Suppressor macrophage treated with lipopolysaccharide for 1 hour (primary cell): ENCODE measurements at regions not wholly inside any gene's neighbourhood (a gene's known extent, or its start where the extent isn't known, plus 50 kb on each side); places are given as distances from the start of the nearest gene placed in this dataset.
"Not testable (repeated sequence)": the region's sequence is repeated elsewhere in the genome, so short reads cannot be mapped to it uniquely, and the experiment has no call there.

ENCODE experiments used
- DNase-seq, 3 donors: peaks; one replicate each; pipeline ENCODE4 v3.0.0-alpha.2; 2020 to 2022

GRCh38 chr5:163569284-163569683 lies 63.9 kb downstream of the MAT2B start:
- no peak for DNase-seq

DNA sequence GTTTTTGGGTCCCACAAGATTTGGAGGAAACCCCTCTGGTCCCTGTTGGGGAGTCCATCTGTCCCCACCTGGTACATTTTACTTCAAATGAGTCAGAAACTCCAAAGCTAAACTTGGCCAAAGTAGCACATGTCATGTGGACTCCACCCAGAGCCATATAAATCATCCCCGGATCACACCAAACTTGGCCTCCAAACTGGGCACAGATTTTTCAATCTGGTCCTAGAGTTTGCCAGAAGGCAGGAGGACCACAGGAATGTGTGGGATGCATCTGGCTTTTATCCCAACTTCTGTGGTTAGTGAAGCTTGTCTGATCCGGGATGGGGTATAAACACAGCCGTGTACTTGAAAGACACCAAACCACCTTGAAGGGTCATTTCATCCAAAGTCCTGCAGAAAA lies 66.3 kb downstream of the MAT2B start:
- DNase-seq = no peak

DNA sequence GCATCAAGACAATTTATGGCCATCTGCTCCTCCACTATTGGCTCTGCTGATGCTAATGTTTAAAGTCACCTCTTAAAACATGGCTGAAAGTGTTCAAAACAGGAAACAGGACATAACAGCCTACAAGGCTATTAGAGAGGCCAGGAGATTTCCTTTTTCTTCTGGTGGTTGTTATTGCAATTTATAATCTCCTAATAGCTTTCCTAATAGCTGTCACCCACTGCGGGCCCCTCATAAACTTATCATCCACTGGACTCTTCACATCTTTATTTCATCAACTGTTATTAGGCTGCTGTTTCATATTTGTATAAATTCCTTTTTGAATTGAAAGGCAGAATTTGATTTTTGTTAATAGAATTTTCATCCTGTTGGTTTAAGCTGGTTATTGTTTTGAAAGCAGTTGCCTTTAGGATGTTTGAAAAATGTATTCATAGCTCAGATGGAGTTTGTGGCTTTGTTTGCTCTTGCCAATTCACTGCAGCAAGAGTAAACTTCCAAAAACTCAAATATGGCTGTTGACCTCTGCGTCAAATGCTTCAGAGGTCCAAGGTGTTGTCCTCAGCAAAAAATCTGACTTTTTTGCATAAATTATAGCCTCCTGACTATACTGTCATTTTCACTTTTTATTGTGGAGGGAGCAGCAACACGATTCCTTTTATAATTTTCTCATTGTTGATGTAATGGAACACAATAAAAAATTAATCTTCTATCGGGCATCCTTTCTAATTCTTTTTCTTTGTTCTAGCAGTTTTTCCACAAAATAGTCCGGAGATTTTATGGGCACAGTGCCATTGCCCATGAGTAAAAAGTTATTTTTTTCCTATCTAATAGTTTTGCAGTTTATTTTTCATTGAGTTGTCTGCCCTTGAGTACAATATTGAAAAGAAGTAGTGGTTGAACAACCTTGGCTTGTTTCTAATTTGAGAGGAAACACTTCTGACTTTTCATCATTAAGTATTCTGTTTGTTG lies 69.3 kb downstream of the MAT2B start:
- DNase-seq = no peak

- DNase-seq = no peak
Observed at GRCh38 chr5:163578652-163579051, 73.2 kb downstream of the MAT2B start.

DNA sequence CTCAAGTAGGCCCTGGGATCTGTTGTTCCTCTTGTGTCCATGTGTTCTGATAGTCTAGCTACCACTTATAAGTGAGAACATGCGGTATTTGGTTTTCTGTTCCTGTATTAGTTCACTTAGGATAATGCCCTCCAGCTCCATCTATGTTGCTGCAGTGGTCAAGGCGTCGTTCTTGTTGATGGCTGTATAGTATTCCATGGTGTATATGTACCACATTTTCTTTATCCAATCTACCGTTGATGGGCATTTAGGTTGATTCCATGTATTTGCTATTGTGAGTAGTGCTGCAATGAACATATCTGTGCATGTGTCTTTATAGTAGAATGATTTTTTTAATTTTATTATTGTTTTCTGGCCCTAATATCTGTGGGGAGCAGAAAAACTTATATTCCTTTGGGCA lies 74.3 kb downstream of the MAT2B start:
- no peak for DNase-seq

DNA sequence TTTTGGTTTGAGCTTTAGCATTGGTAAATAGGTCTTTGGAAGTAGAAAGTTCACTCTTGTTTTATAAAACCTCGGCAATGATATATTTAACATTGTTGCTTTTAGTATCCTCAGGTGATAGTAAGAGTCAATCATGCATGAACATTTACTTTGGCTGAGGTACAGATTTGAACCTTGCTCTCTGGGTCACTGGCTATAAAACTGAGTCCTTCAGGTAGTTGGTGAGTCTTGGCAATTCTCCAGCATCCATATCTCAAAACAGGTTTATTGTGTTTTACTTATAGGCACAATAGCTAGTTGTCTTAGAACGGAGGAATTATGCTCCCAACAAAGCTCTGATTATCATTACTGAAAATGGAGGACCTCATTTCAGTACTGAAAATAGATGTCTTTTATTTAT lies 75.1 kb downstream of the MAT2B start:
- no peak for DNase-seq

GRCh38 chr5:163583491-163584153 lies 78.2 kb downstream of the MAT2B start:
- DNase-seq = not testable (repeated sequence)

- no peak for DNase-seq
Observed at GRCh38 chr5:163585206-163585605, 79.8 kb downstream of the MAT2B start.

GRCh38 chr5:163586531-163586956 lies 81.1 kb downstream of the MAT2B start:
- no peak for DNase-seq

DNA sequence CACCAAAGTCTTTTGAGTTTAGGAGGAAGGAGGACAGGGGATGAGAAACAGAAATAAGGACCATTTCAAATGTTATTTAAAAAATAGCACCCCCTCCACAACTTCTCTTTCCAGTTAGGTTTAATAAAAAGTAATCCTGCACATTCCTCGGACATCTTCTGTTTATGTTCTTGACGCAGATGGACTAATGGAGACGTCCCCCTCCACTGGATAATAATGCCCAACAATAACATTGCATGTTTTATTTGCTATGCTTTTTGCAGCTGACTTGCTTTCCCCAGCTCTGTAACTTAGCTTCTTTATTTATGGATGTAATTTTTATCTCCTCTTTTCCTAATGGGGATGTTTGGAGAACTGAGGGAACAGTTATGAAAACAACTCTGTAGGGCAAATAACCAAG lies 89.5 kb downstream of the MAT2B start:
- DNase-seq = no peak

- DNase-seq = no peak
Observed at GRCh38 chr5:163595932-163596607, 90.7 kb downstream of the MAT2B start.

DNA sequence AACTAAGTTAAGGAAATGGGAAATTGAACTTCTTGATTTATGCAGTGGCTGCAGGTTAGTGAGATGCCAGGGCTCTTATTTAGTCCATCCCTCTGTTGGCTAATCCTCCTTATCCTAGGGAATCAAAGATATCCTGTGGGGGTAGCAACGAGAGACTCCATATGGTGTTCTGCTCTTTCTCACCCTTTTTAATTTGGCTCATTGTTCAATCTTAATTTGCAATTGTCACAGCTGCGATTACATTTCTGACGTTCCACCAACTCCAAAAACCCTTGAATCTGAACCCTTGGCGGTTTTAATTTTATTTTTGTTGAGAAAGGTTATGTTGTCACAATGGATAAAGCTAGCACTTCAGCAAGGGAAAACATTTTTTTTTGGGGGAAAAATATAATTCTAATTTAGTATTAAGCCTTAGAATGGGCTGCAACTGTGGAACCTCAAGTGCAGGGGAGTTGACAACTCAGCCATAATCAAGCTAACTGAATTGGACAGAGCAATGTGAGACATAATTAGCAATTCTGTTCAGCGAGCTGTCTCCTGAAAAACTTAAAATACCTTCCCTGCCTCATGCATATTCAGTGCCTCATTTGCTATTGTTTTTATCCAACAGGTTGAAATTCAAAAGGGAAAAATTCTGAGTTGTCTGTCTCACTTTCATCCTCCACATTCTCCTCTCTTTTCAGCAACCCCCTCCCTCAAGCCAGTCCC lies 91.3 kb downstream of the MAT2B start:
- no peak for DNase-seq

DNA sequence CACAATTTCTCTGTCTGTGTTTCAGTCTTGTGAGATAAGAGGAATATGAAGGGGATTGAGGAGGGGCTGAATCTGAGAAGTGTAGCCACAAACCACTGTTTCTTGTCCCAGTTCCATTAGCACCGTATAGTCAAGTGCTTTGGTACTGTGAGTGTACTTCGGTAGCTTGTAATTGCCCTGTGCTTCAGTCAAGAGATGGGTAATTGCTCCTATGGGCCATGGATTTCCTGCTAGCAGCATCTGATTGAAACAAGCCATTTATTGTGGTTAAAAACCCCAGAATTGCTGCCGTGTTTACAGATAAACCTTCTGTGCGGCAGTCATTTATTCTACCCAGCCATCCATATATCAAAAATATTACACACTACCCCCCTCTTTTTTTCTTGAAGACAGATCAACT lies 98.6 kb downstream of the MAT2B start:
- DNase-seq = no peak

DNA sequence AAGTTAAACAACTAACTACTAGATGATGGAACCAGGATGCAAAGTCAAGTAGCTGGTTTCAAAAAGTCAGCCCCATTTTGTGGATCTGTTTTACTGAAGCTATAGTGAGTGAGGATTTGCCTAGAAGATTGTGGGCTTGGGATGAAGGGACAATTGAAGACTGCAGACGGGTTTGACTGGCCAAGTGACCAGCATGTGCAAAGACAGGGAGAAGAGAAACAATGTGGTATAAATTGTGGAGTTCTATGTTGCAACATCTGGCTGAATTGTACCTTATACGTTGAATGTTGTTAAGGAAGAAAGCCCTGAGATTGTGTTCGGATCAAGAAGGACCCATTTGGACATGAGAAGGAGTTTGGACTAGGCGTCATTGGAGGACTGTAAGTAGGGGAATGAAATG lies 101.8 kb downstream of the MAT2B start:
- DNase-seq = no peak

DNA sequence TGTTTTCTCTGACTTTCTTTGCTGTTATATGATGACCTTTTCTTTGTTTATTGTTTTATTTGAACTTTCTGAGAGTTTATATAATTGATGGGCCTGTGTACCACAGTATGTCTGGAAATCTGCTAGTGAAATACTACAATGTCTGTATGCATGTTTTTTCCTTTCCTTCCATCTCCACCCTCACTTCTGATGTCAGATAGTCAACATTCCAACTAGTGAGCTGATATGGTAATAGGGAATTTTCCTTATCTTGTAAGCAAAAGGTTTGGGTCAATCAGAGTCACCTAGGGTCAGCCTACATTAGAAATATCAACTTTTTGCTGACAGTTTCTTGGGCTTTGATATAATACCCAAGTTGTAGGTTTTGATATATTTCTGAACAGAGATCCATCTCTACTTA lies 103.2 kb downstream of the MAT2B start:
- DNase-seq = no peak

- no peak for DNase-seq
Observed at GRCh38 chr5:163609910-163610309, 104.5 kb downstream of the MAT2B start.

DNA sequence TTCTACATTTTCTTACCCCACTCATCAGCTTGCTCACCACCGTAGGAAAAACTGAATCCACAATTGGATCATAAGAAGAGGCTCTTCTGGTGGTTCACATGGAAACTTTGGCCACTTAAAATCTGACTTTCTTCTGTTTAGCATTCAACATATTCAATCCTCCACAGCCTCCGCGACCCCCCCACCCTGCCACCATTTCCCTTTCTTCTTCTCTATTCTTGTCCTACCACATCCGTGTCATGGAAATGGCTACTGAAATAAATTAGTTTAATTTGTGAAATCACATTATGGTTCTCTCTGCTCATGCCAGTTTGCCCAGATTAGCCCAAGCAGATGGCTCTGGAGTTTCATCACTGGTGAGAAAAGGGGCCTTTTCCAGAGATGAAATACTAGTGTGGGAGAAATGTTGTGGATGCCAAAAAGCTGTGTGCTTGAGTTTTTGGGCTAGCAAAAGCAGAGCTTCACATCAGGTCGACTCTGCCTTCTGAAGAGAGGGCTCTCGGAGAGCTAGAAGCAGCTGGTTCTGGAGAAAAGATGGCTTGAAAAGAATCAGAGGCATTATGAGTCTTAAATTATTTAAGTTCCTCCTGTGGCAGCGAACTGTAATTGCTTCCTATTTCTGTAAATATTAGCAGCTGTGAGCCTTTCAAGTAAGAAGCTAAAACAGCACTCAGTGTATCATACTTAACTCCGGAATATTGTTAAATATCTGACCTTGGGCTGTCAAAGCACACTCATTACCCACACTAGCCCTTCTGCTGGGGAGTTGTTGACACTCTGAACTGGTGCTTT lies 107.1 kb downstream of the MAT2B start:
- no peak for DNase-seq

DNA sequence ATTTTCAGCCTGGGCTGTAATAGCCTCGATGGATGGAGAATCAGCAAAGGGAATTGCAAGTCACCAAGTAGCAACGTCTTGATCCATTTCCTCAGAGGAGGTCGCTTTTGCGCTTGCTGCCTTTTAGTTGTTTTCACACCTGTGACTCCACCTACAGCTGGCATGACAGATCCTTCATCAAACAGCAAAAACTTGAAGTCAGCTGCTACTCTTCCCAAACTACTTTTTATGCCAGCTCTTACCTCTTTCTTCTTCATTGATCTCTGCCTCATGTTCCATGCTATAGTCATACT lies 107.7 kb downstream of the MAT2B start:
- no peak for DNase-seq

DNA sequence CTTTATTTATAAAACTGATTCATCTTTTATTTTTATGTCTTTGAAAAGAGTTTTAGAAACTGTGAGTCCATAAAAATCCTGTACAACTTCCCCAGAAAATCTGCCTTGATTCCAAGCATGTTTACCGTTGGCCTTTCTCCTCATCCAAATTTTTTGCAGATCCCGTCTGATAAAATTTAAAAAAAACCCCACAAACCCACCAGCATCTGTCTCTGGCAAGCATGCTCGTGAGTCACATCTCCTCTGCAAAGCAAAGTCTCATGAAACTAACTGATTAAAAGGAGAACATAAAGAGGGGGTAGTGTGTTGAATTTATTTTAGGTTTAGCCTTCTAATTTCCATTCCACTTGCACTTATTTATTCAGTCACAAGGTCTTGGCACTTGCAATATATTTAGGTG lies 109.4 kb downstream of the MAT2B start:
- DNase-seq = no peak

DNA sequence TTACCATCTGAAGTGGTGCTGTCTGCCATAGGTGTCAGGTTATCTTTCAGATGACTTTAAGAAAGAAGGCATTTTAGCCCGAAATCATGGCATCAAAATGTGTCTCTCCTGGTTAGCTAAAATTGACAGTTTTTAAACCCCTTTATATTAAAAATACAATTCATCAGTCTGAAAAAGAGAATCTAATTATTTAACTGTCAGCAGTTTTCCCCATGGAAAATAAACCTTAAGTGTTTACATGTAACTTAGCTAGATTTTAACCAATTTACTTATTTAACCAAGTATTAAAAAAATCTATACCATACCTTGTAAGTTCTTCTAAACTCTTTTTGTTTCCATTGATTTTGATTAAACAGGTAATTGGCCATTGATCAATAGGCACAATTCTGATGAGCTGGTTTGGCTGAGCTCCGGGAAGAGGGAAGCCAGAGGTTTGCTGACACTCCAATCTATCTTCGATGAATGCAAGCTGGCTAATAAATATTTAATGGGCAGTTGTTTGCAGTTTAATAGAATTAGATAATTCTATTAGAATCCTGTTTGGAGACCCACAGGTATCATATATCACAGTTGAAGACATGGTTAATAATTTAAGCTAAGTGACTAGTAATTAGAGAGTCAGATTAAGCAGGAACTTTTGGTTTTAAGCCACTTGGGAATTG lies 114.0 kb downstream of the MAT2B start:
- no peak for DNase-seq

DNA sequence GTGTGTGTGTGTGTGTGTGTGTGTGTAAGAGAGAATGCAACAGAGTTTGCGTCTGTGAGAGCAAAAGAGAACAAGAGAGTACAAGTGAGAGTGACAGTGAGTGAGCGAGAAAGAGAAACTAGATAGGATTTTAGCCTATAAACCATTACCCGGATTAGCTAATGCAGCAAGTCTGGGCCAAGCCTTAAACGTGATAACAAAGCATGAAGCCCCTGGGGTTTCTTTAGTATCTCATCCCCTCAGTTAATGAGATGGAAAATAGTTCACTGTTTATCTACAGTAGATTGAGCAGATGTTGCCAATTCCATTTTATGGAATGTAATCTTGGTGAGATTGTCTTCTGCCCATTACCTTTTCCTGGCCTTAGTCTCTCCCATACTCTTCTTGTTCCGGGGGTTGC lies 114.5 kb downstream of the MAT2B start:
- DNase-seq = no peak

DNA sequence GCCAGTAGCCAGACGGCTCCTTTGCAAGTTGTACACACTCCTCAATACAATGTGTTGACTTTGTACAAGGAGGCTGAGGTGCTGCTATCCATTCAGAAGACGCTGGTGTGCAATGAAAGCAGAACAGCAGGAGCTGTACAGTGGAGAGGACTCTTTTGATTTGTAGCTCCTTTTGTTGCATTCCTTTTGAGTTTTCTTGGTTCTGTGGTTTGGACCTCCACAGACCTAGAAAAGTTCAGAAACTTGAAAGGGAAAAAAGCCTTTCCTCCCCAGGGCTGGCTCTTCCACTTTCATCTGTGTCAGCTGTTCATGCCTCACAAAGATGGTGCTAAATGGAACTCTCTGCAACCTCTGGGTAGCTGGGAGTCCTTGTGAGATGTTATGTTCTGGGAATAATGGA lies 117.4 kb downstream of the MAT2B start:
- no peak for DNase-seq
